ENCODE measurements at regions not wholly inside any gene's neighbourhood (a gene's known extent, or its start where the extent isn't known, plus 50 kb on each side); places are given as distances from the start of the nearest gene placed in this dataset.

- TF ChIP-seq CTCF (IDR thresholded peaks at IDR 0.05; ENCODE audit: low read depth, low read length) (no peak), EZH2phosphoT487 (IDR thresholded peaks at IDR 0.05; ENCODE audit: low read depth) (no peak)
Measured at GRCh38 chr14:34355584-34356263, 106.3 kb downstream of the SPTSSA start.

Data from OCI-LY3 (cell line).